LNCAP (cell line): ENCODE measurements at regions not wholly inside any gene's neighbourhood (a gene's known extent, or its start where the extent isn't known, plus 50 kb on each side); places are given as distances from the start of the nearest gene placed in this dataset.

Experiments
- CTCF ChIP-seq: fragments of 450-650 bp; IDR thresholded peaks from 2 replicates; pipeline ENCODE4 v1.5.1; 2017; ENCODE audit warnings: mild to moderate bottlenecking

- TF ChIP-seq CTCF, result no peak
These were observed 119.8 kb downstream of the DDX3Y start for GRCh38 chrY:13024447-13024846.

- no peak for TF ChIP-seq CTCF
These were observed 122.2 kb downstream of the DDX3Y start for GRCh38 chrY:13026906-13027305.

- no peak for TF ChIP-seq CTCF
These were observed 135.6 kb downstream of the DDX3Y start for GRCh38 chrY:13040232-13040631.

GRCh38 chrY:13053501-13053900 lies 148.8 kb downstream of the DDX3Y start:
- TF ChIP-seq CTCF, result no peak

GRCh38 chrY:13066372-13066771 lies 161.7 kb downstream of the DDX3Y start:
- TF ChIP-seq CTCF, result no peak

GRCh38 chrY:13068696-13069095 lies 164.0 kb downstream of the DDX3Y start:
- no peak for TF ChIP-seq CTCF

- TF ChIP-seq CTCF, result no peak
These were observed 164.4 kb downstream of the DDX3Y start for GRCh38 chrY:13069111-13069510.

- TF ChIP-seq CTCF, result peak; percentile 19; the same call in 1 of the 2 replicates
These were observed 178.1 kb downstream of the DDX3Y start for GRCh38 chrY:13082748-13083147.
